CD4-positive, alpha-beta T cell (primary cell): ENCODE measurements at regions not wholly inside any gene's neighbourhood (a gene's known extent, or its start where the extent isn't known, plus 50 kb on each side); places are given as distances from the start of the nearest gene placed in this dataset.

Experiments used
- ATAC-seq: fragments of 200-7000 bp; cut with Tn5 transposase; one replicate; pipeline ENCODE4 v1.10.0; 2022; ENCODE audit warnings: mild to moderate bottlenecking; ENCODE audit not compliant: poor library complexity
- CTCF ChIA-PET: fragments of 350-600 bp; sonication (Branson Sonifier 250); formaldehyde crosslinking; loops from one replicate; lab custom pipeline; 2021; ENCODE audit warnings: antibody characterized with exemption, inconsistent platforms; lab: Charles Lee
- POLR2A ChIA-PET: fragments of 350-600 bp; sonication (Branson Sonifier 250); formaldehyde crosslinking; loops from one replicate; lab custom pipeline; 2021; ENCODE audit warnings: antibody characterized with exemption, inconsistent platforms; lab: Charles Lee
- DNase-seq, 14 experiments: peaks; one replicate each; pipeline ENCODE4 v3.0.0-alpha.2; 2013 to 2020; ENCODE audit warnings: mixed read lengths in 2 of 14
- H3K27ac ChIP-seq, 2 donors: one replicate each; pipeline versions ENCODE4 v1.5.1 to v1.7.0; 2013; ENCODE audit warnings: low read length in 2 of 2, low read depth in 1 of 2, mild to moderate bottlenecking in 1 of 2
- H3K27me3 ChIP-seq, 2 experiments: 1 replicate in 1 of 2; 2 replicates in 1 of 2; pipeline versions ENCODE4 v1.6.1 to v1.7.0; 2013; ENCODE audit warnings: low read length in 2 of 2, control low read depth in 1 of 2, mild to moderate bottlenecking in 1 of 2, moderate library complexity in 1 of 2; ENCODE audit not compliant: insufficient read depth in 2 of 2, control insufficient read depth in 1 of 2
- H3K36me3 ChIP-seq: one replicate; pipeline ENCODE4 v1.6.1; 2013; ENCODE audit warnings: low read length, control low read depth; ENCODE audit not compliant: insufficient read depth
- H3K4me1 ChIP-seq: one replicate; pipeline ENCODE4 v1.6.1; 2013; ENCODE audit warnings: low read length, control low read depth; ENCODE audit not compliant: insufficient read depth
- H3K4me3 ChIP-seq: one replicate; pipeline ENCODE4 v1.5.1; 2013; ENCODE audit warnings: mild to moderate bottlenecking, low read length, moderate library complexity
- H3K9me3 ChIP-seq, 2 experiments: 1 replicate in 1 of 2; 2 replicates in 1 of 2; pipeline versions ENCODE4 v1.6.1 to v1.7.0; 2013; ENCODE audit warnings: low read length in 2 of 2, mild to moderate bottlenecking in 2 of 2, control low read depth in 1 of 2, moderate library complexity in 1 of 2; ENCODE audit not compliant: control insufficient read depth in 1 of 2, insufficient read depth in 1 of 2
- H3K27ac Mint-ChIP-seq: one replicate; pipeline ENCODE4 v1.8.0; 2020; ENCODE audit warnings: mixed read lengths
- H3K27me3 Mint-ChIP-seq: one replicate; pipeline ENCODE4 v1.8.0; 2021; ENCODE audit warnings: mixed read lengths
- H3K36me3 Mint-ChIP-seq: one replicate; pipeline ENCODE4 v1.8.0; 2021; ENCODE audit warnings: low read depth, mixed read lengths
- H3K4me1 Mint-ChIP-seq: one replicate; pipeline ENCODE4 v1.8.0; 2021; ENCODE audit warnings: low read depth, mixed read lengths
- H3K4me3 Mint-ChIP-seq: one replicate; pipeline ENCODE4 v1.8.0; 2020; ENCODE audit warnings: mild to moderate bottlenecking, mixed read lengths
- H3K9me3 Mint-ChIP-seq: one replicate; pipeline ENCODE4 v1.8.0; 2020; ENCODE audit warnings: mixed read lengths
- intact Hi-C, 2 experiments: fragments of 100-400 bp; cut with DNase I in 1 of 2; cut with micrococcal nuclease in 1 of 2; formaldehyde crosslinking; loops; one replicate each; pipeline versions ENCODE4 v1.15.1 to v1.9.0; 2023 to 2025; cut with DNase I, micrococcal nuclease
- TF ChIP-seq, protein P1 (sequence below): fragments of 200-600 bp; IDR thresholded peaks from one replicate; pipeline ENCODE4 v1.8.0; 2022; ENCODE audit warnings: antibody characterized with exemption, mild to moderate bottlenecking

DNA sequence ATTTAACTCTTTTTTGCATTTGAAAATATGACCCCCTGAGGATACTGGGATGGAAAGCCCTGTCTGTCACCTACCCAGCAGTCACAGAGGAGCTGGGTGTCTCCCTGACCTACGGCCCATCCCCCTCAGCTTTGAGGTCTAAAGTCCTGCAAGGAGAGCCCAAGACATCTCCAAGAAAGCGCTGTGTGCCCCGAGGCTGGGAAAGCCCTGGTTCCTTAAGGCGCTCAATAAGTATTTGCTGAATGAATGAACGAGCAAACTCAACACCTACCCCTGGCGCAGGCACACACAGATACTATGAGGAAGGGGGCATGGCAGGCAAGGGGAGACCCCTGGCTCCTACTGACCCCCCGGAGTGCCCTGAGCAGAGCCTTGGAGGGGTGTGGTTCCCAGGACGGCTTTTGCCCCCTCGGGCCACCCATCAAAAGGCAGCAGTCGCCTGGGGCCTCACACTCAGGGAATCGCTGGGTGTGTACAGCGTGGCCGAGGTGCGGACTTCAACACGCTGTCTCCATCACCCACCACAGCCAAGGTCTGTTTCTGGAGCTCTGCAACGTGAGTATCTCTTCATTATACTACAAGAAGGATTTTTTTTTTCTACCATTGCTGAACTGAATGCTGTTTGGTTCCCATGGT, 211.6 kb downstream of the ERCC6L2 start:
- H3K27me3 Mint-ChIP-seq = peaks cover 37% of the 10 kb centered on the region
- no peaks in the 10 kb centered on the region for H3K36me3 Mint-ChIP-seq
- DNase-seq = no peak
- H3K4me3 Mint-ChIP-seq = no peak overlapping the region
- H3K9me3 Mint-ChIP-seq = no peaks in the 10 kb centered on the region
- Histone ChIP-seq H3K4me1 (no peaks in the 10 kb centered on the region), H3K9me3 (peaks cover 0 to 8% of the 10 kb centered on the region in 2 experiments), H3K4me3 (no peak overlapping the region), H3K27me3 (peaks cover 5 to 9% of the 10 kb centered on the region in 2 experiments), H3K36me3 (no peaks in the 10 kb centered on the region), H3K27ac (no peak overlapping the region)
- CTCF ChIA-PET = no interaction called here
- ATAC-seq = no peak
- TF ChIP-seq, protein P1, sequence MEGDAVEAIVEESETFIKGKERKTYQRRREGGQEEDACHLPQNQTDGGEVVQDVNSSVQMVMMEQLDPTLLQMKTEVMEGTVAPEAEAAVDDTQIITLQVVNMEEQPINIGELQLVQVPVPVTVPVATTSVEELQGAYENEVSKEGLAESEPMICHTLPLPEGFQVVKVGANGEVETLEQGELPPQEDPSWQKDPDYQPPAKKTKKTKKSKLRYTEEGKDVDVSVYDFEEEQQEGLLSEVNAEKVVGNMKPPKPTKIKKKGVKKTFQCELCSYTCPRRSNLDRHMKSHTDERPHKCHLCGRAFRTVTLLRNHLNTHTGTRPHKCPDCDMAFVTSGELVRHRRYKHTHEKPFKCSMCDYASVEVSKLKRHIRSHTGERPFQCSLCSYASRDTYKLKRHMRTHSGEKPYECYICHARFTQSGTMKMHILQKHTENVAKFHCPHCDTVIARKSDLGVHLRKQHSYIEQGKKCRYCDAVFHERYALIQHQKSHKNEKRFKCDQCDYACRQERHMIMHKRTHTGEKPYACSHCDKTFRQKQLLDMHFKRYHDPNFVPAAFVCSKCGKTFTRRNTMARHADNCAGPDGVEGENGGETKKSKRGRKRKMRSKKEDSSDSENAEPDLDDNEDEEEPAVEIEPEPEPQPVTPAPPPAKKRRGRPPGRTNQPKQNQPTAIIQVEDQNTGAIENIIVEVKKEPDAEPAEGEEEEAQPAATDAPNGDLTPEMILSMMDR = no peak
- no peaks in the 10 kb centered on the region for H3K4me1 Mint-ChIP-seq
- POLR2A ChIA-PET = no interaction called here
- intact Hi-C loops = no loop called here
- no peak overlapping the region for H3K27ac Mint-ChIP-seq

DNA sequence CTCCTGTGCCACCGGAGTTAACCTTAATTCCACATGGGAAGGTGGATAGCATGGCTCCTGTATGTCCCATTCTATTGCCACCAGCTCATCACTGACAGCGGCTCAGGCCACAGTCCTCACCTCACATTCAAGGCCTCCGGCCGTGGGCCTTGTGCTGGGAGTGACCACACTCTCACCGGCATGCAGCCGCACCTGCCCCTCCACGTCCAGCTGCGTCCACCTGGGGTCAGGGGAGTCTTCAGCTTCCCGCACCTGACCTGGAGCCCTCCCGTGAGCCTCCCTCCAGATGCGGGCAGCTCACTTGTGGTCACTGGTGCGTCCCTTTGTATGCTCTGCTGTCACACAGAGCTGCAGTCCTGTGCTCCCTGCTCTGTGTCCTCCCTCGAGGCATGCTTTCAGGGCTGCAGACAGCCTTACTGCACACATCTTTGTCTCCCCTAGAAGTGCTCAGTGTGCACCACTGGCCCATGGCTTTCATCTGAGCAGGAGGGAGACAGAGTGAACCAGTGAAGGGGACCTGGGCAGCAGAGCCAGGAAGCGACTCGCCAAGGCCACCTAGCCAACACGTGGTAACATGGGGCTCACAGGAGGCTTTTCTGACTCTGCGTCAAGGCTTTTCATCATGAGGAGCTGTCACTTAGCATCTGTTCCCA, 210.1 kb downstream of the ERCC6L2 start:
- no peak overlapping the region for H3K4me3 ChIP-seq
- TF ChIP-seq, protein P1 = no peak
- Mint-ChIP-seq H3K27me3 (peaks cover 43% of the 10 kb centered on the region), H3K4me1 (no peaks in the 10 kb centered on the region), H3K36me3 (no peaks in the 10 kb centered on the region), H3K27ac (no peak overlapping the region), H3K9me3 (no peaks in the 10 kb centered on the region), H3K4me3 (no peak overlapping the region)
- no peak for DNase-seq
- no peaks in the 10 kb centered on the region for H3K36me3 ChIP-seq
- ChIA-PET POLR2A (no interaction called here), CTCF (no interaction called here)
- intact Hi-C loops = no loop called here
- H3K27me3 ChIP-seq = peaks cover 8 to 9% of the 10 kb centered on the region in 2 experiments
- H3K27ac ChIP-seq = no peak overlapping the region
- H3K9me3 ChIP-seq = peaks cover 0 to 8% of the 10 kb centered on the region in 2 experiments
- ATAC-seq = no peak
- no peaks in the 10 kb centered on the region for H3K4me1 ChIP-seq

DNA sequence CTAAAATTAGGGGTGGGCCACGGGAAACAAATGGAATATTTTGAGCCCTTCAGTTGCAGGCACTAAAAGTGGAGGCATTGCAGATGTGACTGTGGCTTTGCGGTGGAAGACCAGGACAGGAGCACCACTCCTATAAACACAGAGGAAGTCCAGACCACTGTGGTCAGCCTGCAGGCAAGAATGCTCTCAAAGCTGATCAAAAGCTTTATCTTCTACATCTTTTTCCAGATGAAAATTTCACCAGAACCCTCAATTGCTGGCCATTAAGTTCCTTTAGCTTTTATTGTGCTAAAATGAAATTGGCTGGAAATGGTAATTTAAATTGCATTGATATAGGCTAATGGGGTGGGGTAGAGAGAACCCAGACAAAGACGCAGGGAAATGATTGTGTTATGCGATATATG, 208.8 kb downstream of the ERCC6L2 start:
- DNase-seq = no peak
- H3K27ac Mint-ChIP-seq = no peak overlapping the region
- H3K4me3 ChIP-seq = no peak overlapping the region
- no peak overlapping the region for H3K4me3 Mint-ChIP-seq
- peaks cover 43% of the 10 kb centered on the region for H3K27me3 Mint-ChIP-seq
- TF ChIP-seq, protein P1 = no peak
- H3K36me3 Mint-ChIP-seq = no peaks in the 10 kb centered on the region
- H3K27me3 ChIP-seq = peaks cover 8 to 13% of the 10 kb centered on the region in 2 experiments
- no peak overlapping the region for H3K27ac ChIP-seq
- intact Hi-C loops = no loop called here
- H3K4me1 Mint-ChIP-seq = no peaks in the 10 kb centered on the region
- ChIA-PET POLR2A (no interaction called here), CTCF (no interaction called here)
- no peaks in the 10 kb centered on the region for H3K36me3 ChIP-seq
- H3K9me3 ChIP-seq = peaks cover 0 to 5% of the 10 kb centered on the region in 2 experiments
- no peaks in the 10 kb centered on the region for H3K9me3 Mint-ChIP-seq
- no peaks in the 10 kb centered on the region for H3K4me1 ChIP-seq
- no peak for ATAC-seq
